ENCODE measurements at regions not wholly inside any gene's neighbourhood (a gene's known extent, or its start where the extent isn't known, plus 50 kb on each side); places are given as distances from the start of the nearest gene placed in this dataset.

- no peak for DNase-seq
These were observed 128.1 kb upstream of the BOD1 start for GRCh38 chr5:173744551-173744950.

- DNase-seq = no peak
These were observed 128.7 kb upstream of the BOD1 start for GRCh38 chr5:173745123-173745522.

- no peak for DNase-seq
These were observed 129.1 kb upstream of the BOD1 start for GRCh38 chr5:173745557-173745956.

GRCh38 chr5:173746047-173746646 is 129.7 kb upstream of the BOD1 start:
- no peak for DNase-seq

- no peak for DNase-seq
These were observed 131.4 kb upstream of the BOD1 start for GRCh38 chr5:173747876-173748275.

- no peak for DNase-seq
These were observed 134.3 kb upstream of the BOD1 start for GRCh38 chr5:173750538-173751265.

GRCh38 chr5:173751266-173751600 is 134.8 kb upstream of the BOD1 start:
- DNase-seq = no peak

GRCh38 chr5:173752653-173753052 is 135.5 kb upstream of the CPEB4 start:
- DNase-seq = no peak

- no peak for DNase-seq
These were observed 134.6 kb upstream of the CPEB4 start for GRCh38 chr5:173753307-173754168.

GRCh38 chr5:173755319-173755718 is 132.8 kb upstream of the CPEB4 start:
- DNase-seq = no peak

GRCh38 chr5:173757403-173758209 is 130.5 kb upstream of the CPEB4 start:
- no peak for DNase-seq

- DNase-seq = no peak
These were observed 129.5 kb upstream of the CPEB4 start for GRCh38 chr5:173758676-173759075.

GRCh38 chr5:173759691-173760090 is 128.5 kb upstream of the CPEB4 start:
- DNase-seq = no peak

GRCh38 chr5:173760461-173761177 is 127.5 kb upstream of the CPEB4 start:
- DNase-seq = no peak

GRCh38 chr5:173761178-173761513 is 127.0 kb upstream of the CPEB4 start:
- DNase-seq = no peak

- no peak for DNase-seq
These were observed 126.1 kb upstream of the CPEB4 start for GRCh38 chr5:173762045-173762444.

GRCh38 chr5:173762930-173763329 is 125.2 kb upstream of the CPEB4 start:
- no peak for DNase-seq

GRCh38 chr5:173763410-173763809 is 124.7 kb upstream of the CPEB4 start:
- DNase-seq = no peak

GRCh38 chr5:173764332-173765028 is 123.7 kb upstream of the CPEB4 start:
- no peak for DNase-seq

GRCh38 chr5:173765029-173765644 is 123.0 kb upstream of the CPEB4 start:
- no peak for DNase-seq

GRCh38 chr5:173765661-173766060 is 122.5 kb upstream of the CPEB4 start:
- DNase-seq = no peak
